NCI-H2171 treated with DMSO at 0.1 percent for 48 hours (cell line): ENCODE measurements at regions not wholly inside any gene's neighbourhood (a gene's known extent, or its start where the extent isn't known, plus 50 kb on each side); places are given as distances from the start of the nearest gene placed in this dataset.

Source experiments
- DNase-seq: peaks from one replicate; lab custom pipeline; 2025; lab: John Stamatoyannopoulos, UW

GRCh38 chr2:52128081-52128480 lies 1096.1 kb upstream of the NRXN1 start:
- DNase-seq: no peak

- no peak for DNase-seq
Measured at GRCh38 chr2:52127527-52127926, 1095.6 kb upstream of the NRXN1 start.

- DNase-seq: no peak
Measured at GRCh38 chr2:52117299-52117698, 1085.4 kb upstream of the NRXN1 start.

- peak; percentile 85 for DNase-seq
Measured at GRCh38 chr2:52115750-52116149, 1083.8 kb upstream of the NRXN1 start.

GRCh38 chr2:52113338-52113737 lies 1081.4 kb upstream of the NRXN1 start:
- DNase-seq: no peak

- no peak for DNase-seq
Measured at GRCh38 chr2:52112141-52112540, 1080.2 kb upstream of the NRXN1 start.

GRCh38 chr2:52107124-52107523 lies 1075.2 kb upstream of the NRXN1 start:
- DNase-seq: peak; percentile 92

GRCh38 chr2:52097071-52097470 lies 1065.1 kb upstream of the NRXN1 start:
- no peak for DNase-seq

- DNase-seq: no peak
Measured at GRCh38 chr2:52084759-52085158, 1052.8 kb upstream of the NRXN1 start.

- no peak for DNase-seq
Measured at GRCh38 chr2:52083214-52083613, 1051.3 kb upstream of the NRXN1 start.

GRCh38 chr2:52082646-52083045 lies 1050.7 kb upstream of the NRXN1 start:
- no peak for DNase-seq

- DNase-seq: no peak
Measured at GRCh38 chr2:52079602-52080001, 1047.7 kb upstream of the NRXN1 start.

GRCh38 chr2:52077159-52077558 lies 1045.2 kb upstream of the NRXN1 start:
- DNase-seq: no peak

GRCh38 chr2:52074130-52074719 lies 1042.3 kb upstream of the NRXN1 start:
- DNase-seq: no peak

GRCh38 chr2:52072949-52073348 lies 1041.0 kb upstream of the NRXN1 start:
- DNase-seq: no peak

- no peak for DNase-seq
Measured at GRCh38 chr2:52070665-52071064, 1038.7 kb upstream of the NRXN1 start.

- no peak for DNase-seq
Measured at GRCh38 chr2:52064234-52064633, 1032.3 kb upstream of the NRXN1 start.

- no peak for DNase-seq
Measured at GRCh38 chr2:52054824-52055223, 1022.9 kb upstream of the NRXN1 start.

GRCh38 chr2:52036853-52037252 lies 1004.9 kb upstream of the NRXN1 start:
- no peak for DNase-seq

- DNase-seq: no peak
Measured at GRCh38 chr2:52036024-52036423, 1004.1 kb upstream of the NRXN1 start.

- DNase-seq: no peak
Measured at GRCh38 chr2:52035391-52035790, 1003.5 kb upstream of the NRXN1 start.

- DNase-seq: peak; percentile 10
Measured at GRCh38 chr2:52034706-52035105, 1002.8 kb upstream of the NRXN1 start.

- no peak for DNase-seq
Measured at GRCh38 chr2:52022006-52022405, 990.1 kb upstream of the NRXN1 start.

GRCh38 chr2:52017646-52018235 lies 985.8 kb upstream of the NRXN1 start:
- no peak for DNase-seq
